GM12864 (cell line): ENCODE measurements at regions not wholly inside any gene's neighbourhood (a gene's known extent, or its start where the extent isn't known, plus 50 kb on each side); places are given as distances from the start of the nearest gene placed in this dataset.
"Not testable (repeated sequence)": the region's sequence is repeated elsewhere in the genome, so short reads cannot be mapped to it uniquely, and the experiment has no call there.

Experiments used
- DNase-seq: peaks from one replicate; pipeline ENCODE4 v3.0.0-alpha.2; 2011; ENCODE audit warnings: low read depth
- H3K4me3 ChIP-seq: 2 replicates; pipeline ENCODE4 v1.5.1; 2011; ENCODE audit warnings: mild to moderate bottlenecking, low read depth, low read length, control low read depth
- CTCF ChIP-seq: IDR thresholded peaks from 2 replicates; pipeline ENCODE4 v1.5.1; 2011; ENCODE audit warnings: low read depth, mild to moderate bottlenecking, moderate library complexity, low read length, control low read depth, inconsistent platforms; ENCODE audit errors: missing control alignments

DNA sequence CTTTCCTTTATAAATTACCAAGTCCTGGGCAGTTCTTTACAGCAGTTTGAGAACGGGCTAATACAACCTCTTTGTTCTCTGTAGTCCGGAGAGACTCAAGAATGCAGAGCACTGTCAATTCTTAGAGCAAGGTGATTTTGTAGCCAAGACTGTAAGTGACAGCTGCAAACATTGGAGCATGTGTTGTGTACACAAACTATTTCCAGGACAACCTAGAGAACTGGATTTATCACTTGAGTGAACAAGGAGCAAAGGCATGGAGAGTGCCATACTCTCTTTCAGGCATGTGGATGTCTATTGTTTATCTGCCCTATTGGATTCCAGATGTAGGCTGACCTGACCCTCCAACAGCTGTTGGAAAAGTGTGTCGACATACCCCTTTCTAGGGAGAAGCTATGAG, 153.9 kb downstream of the SPANXN3 start:
- no peak overlapping the region for H3K4me3 ChIP-seq
- TF ChIP-seq CTCF, result no peak
- DNase-seq, result no peak

- no peak overlapping the region for H3K4me3 ChIP-seq
- no peak for TF ChIP-seq CTCF
- DNase-seq, result no peak
These were observed 177.1 kb downstream of the SPANXN3 start for GRCh38 chrX:143340190-143340589.

DNA sequence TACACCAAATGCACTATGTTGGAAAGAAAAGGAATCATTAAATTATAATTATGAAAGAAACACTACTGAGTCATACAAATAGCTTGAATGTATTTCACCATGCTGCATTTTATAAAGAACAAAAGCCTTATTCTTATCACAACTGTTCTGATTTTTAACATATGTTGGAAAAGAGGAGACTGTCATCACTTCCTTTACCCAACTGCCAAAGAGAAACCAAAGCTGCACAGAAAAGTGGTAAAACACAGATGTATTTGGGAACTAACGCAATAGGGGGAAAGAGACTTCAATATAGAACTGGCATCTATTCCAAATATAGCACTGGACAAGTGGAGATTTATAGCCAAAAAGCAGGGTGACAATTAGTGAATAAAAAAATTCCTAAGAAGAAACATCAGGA, 181.0 kb downstream of the SPANXN3 start:
- H3K4me3 ChIP-seq, result no peak overlapping the region
- DNase-seq, result no peak
- no peak for TF ChIP-seq CTCF

DNA sequence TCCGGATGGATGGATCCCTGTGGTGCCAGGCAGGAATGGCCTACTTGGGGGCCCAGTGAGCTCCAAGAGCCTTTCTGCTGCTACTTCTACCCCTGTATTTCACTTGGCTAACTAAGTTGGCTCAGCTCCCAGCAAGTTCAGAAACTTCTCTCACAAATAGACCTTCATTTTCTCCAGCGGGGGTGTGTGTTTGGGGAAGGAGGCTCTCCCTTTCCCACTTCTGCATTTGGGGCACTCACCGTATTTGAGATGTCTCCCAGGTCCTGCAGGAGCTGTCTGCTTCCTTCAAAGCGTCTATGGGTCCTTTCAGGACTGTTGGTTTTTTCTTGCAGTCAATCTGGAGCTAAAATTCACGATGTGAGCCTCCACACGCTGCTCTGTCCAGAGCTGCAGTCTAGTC, 197.7 kb downstream of the SPANXN3 start:
- TF ChIP-seq CTCF, result no peak
- DNase-seq, result no peak
- no peak overlapping the region for H3K4me3 ChIP-seq

GRCh38 chrX:143318857-143319256, 198.4 kb downstream of the SPANXN3 start:
- not testable (repeated sequence) for DNase-seq, H3K4me3 ChIP-seq

DNA sequence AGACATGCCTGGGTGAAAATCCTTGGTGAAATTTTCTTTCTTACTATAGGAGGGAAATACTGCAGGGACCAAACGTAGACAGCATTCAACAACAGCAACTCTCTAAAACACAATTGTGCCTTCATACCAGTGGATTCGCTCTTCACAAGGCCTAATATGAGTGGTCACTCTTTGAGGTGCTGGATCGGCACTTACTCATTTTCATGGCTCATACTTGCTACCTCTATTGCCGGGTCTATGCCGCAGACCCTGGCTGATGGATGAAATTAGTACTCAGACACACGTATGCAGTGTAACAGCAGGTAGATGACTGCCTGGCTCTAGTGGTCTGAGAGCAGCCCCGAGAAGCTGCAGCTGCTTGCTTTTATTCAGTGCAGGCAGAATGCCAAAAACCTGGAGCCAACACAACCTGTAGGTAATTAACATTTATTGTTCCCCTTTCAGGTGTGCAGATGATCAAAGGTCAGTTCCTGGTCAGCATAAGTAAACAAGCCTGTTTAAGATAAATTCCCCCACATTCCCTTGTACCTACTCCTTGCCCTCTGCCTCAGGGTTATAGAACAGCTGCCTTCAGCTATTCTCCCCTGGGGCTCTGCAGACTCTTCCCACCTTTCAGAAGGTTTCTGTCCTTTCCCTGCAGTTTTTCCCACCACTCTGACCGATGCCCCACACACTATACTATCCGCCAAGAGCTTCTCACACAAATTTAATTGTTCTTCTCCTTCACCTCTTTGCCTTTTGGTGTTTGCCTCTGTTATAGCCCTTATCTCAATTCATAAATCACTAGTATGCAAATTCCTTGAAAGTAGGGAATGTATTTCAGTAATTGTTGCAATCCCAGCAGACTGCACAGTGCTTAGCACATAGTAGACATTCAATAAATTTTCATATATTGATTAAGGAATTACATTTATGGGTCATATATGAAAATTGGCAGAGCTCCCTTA, 210.0 kb downstream of the SPANXN3 start:
- no peak overlapping the region for H3K4me3 ChIP-seq
- TF ChIP-seq CTCF, result no peak
- DNase-seq, result no peak

DNA sequence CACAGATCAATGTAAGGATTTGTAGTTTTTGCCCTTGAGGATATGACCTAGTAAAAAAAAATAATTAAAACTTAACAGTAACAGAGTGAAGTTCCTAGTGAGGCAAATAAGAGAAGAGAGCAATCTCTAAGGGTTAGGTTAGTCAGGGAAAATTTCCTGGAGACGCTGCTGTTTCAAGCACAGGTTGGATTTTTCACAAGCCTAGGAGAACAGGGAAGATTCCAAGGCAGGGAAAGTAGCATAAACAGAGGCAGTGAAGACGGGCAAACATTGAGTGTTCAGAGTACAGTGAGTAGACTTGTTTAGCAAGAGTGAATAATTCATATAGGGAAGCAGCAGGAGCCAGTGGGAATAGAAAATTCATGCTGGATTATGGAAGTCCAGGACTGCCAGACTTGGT, 212.8 kb downstream of the SPANXN3 start:
- TF ChIP-seq CTCF, result no peak
- DNase-seq, result no peak
- no peak overlapping the region for H3K4me3 ChIP-seq
